ENCODE measurements at regions not wholly inside any gene's neighbourhood (a gene's known extent, or its start where the extent isn't known, plus 50 kb on each side); places are given as distances from the start of the nearest gene placed in this dataset.

GRCh38 chr12:131603106-131603938, 107.6 kb upstream of the SFSWAP start:
- Histone ChIP-seq H3K36me3 (ENCODE audit: control insufficient read depth, insufficient read depth, low read length) (no peaks in the 10 kb centered on the region), H3K27ac (ENCODE audit: low read depth, low read length) (no peak overlapping the region), H3K9me3 (ENCODE audit: control insufficient read depth, insufficient read depth, low read length) (no peaks in the 10 kb centered on the region), H3K4me1 (ENCODE audit: control insufficient read depth, insufficient read depth, low read length) (peaks cover 34% of the 10 kb centered on the region), H3K27me3 (ENCODE audit: control insufficient read depth, insufficient read depth, low read length) (no peaks in the 10 kb centered on the region), H3K4me3 (ENCODE audit: low read depth, low read length) (no peak overlapping the region)
- DNase-seq (ENCODE audit: low read depth in 4 of 6, low spot score in 6 of 6): no peak
- WGBS (ENCODE audit: insufficient coverage): 82% methylated on average over 7 of the region's 8 CpGs

- Histone ChIP-seq H3K9me3 (ENCODE audit: control insufficient read depth, insufficient read depth, low read length) (no peaks in the 10 kb centered on the region), H3K27me3 (ENCODE audit: control insufficient read depth, insufficient read depth, low read length) (no peaks in the 10 kb centered on the region), H3K4me3 (ENCODE audit: low read depth, low read length) (no peak overlapping the region), H3K36me3 (ENCODE audit: control insufficient read depth, insufficient read depth, low read length) (no peaks in the 10 kb centered on the region), H3K4me1 (ENCODE audit: control insufficient read depth, insufficient read depth, low read length) (peaks cover 29% of the 10 kb centered on the region), H3K27ac (ENCODE audit: low read depth, low read length) (no peak overlapping the region)
- DNase-seq (ENCODE audit: low read depth in 4 of 6, low spot score in 6 of 6): peak in 2 of 6 donors; percentile 64 to 74
- 25% methylated on average over 11 of the region's 21 CpGs for WGBS (ENCODE audit: insufficient coverage)
These were observed 106.7 kb upstream of the SFSWAP start for GRCh38 chr12:131603939-131604795.

GRCh38 chr12:131604859-131605258, 106.0 kb upstream of the SFSWAP start:
- 76% methylated on average over 5 of the region's 6 CpGs for WGBS (ENCODE audit: insufficient coverage)
- Histone ChIP-seq H3K36me3 (ENCODE audit: control insufficient read depth, insufficient read depth, low read length) (no peaks in the 10 kb centered on the region), H3K27me3 (ENCODE audit: control insufficient read depth, insufficient read depth, low read length) (no peaks in the 10 kb centered on the region), H3K27ac (ENCODE audit: low read depth, low read length) (no peak overlapping the region), H3K9me3 (ENCODE audit: control insufficient read depth, insufficient read depth, low read length) (no peaks in the 10 kb centered on the region), H3K4me1 (ENCODE audit: control insufficient read depth, insufficient read depth, low read length) (peaks cover 29% of the 10 kb centered on the region), H3K4me3 (ENCODE audit: low read depth, low read length) (no peak overlapping the region)
- DNase-seq (ENCODE audit: low read depth in 4 of 6, low spot score in 6 of 6): no peak

GRCh38 chr12:131605304-131605829, 105.5 kb upstream of the SFSWAP start:
- Histone ChIP-seq H3K9me3 (ENCODE audit: control insufficient read depth, insufficient read depth, low read length) (no peaks in the 10 kb centered on the region), H3K27me3 (ENCODE audit: control insufficient read depth, insufficient read depth, low read length) (no peaks in the 10 kb centered on the region), H3K4me3 (ENCODE audit: low read depth, low read length) (no peak overlapping the region), H3K4me1 (ENCODE audit: control insufficient read depth, insufficient read depth, low read length) (peaks cover 26% of the 10 kb centered on the region), H3K27ac (ENCODE audit: low read depth, low read length) (no peak overlapping the region), H3K36me3 (ENCODE audit: control insufficient read depth, insufficient read depth, low read length) (no peaks in the 10 kb centered on the region)
- no peak for DNase-seq (ENCODE audit: low read depth in 4 of 6, low spot score in 6 of 6)
- WGBS (ENCODE audit: insufficient coverage): 90% methylated on average over 5 of the region's 7 CpGs

GRCh38 chr12:131606218-131606901, 104.5 kb upstream of the SFSWAP start:
- no peaks in the 10 kb centered on the region for H3K9me3 ChIP-seq (ENCODE audit: control insufficient read depth, insufficient read depth, low read length)
- no peaks in the 10 kb centered on the region for H3K36me3 ChIP-seq (ENCODE audit: control insufficient read depth, insufficient read depth, low read length)
- WGBS (ENCODE audit: insufficient coverage): 85% methylated on average over 7 of the region's 12 CpGs
- peaks cover 22% of the 10 kb centered on the region for H3K4me1 ChIP-seq (ENCODE audit: control insufficient read depth, insufficient read depth, low read length)
- no peak overlapping the region for H3K27ac ChIP-seq (ENCODE audit: low read depth, low read length)
- no peaks in the 10 kb centered on the region for H3K27me3 ChIP-seq (ENCODE audit: control insufficient read depth, insufficient read depth, low read length)
- H3K4me3 ChIP-seq (ENCODE audit: low read depth, low read length): no peak overlapping the region
- no peak for DNase-seq (ENCODE audit: low read depth in 4 of 6, low spot score in 6 of 6)

- no peak overlapping the region for H3K4me3 ChIP-seq (ENCODE audit: low read depth, low read length)
- no peaks in the 10 kb centered on the region for H3K36me3 ChIP-seq (ENCODE audit: control insufficient read depth, insufficient read depth, low read length)
- H3K9me3 ChIP-seq (ENCODE audit: control insufficient read depth, insufficient read depth, low read length): no peaks in the 10 kb centered on the region
- 74% methylated on average over 6 of the region's 8 CpGs for WGBS (ENCODE audit: insufficient coverage)
- H3K4me1 ChIP-seq (ENCODE audit: control insufficient read depth, insufficient read depth, low read length): peaks cover 22% of the 10 kb centered on the region
- H3K27ac ChIP-seq (ENCODE audit: low read depth, low read length): no peak overlapping the region
- DNase-seq (ENCODE audit: low read depth in 4 of 6, low spot score in 6 of 6): no peak
- H3K27me3 ChIP-seq (ENCODE audit: control insufficient read depth, insufficient read depth, low read length): no peaks in the 10 kb centered on the region
These were observed 103.0 kb upstream of the SFSWAP start for GRCh38 chr12:131607658-131608447.

GRCh38 chr12:131608740-131609690, 101.9 kb upstream of the SFSWAP start:
- no peak overlapping the region for H3K4me3 ChIP-seq (ENCODE audit: low read depth, low read length)
- 28% methylated on average over 15 of the region's 27 CpGs for WGBS (ENCODE audit: insufficient coverage)
- DNase-seq (ENCODE audit: low read depth in 4 of 6, low spot score in 6 of 6): peak in 3 of 6 donors; percentile 48 to 94 (median 91)
- no peaks in the 10 kb centered on the region for H3K36me3 ChIP-seq (ENCODE audit: control insufficient read depth, insufficient read depth, low read length)
- H3K27ac ChIP-seq (ENCODE audit: low read depth, low read length): no peak overlapping the region
- no peaks in the 10 kb centered on the region for H3K9me3 ChIP-seq (ENCODE audit: control insufficient read depth, insufficient read depth, low read length)
- H3K4me1 ChIP-seq (ENCODE audit: control insufficient read depth, insufficient read depth, low read length): peaks cover 22% of the 10 kb centered on the region
- no peaks in the 10 kb centered on the region for H3K27me3 ChIP-seq (ENCODE audit: control insufficient read depth, insufficient read depth, low read length)

- H3K36me3 ChIP-seq (ENCODE audit: control insufficient read depth, insufficient read depth, low read length): no peaks in the 10 kb centered on the region
- no peak overlapping the region for H3K27ac ChIP-seq (ENCODE audit: low read depth, low read length)
- no peak overlapping the region for H3K4me3 ChIP-seq (ENCODE audit: low read depth, low read length)
- no peaks in the 10 kb centered on the region for H3K9me3 ChIP-seq (ENCODE audit: control insufficient read depth, insufficient read depth, low read length)
- 93% methylated on average over 8 of the region's 9 CpGs for WGBS (ENCODE audit: insufficient coverage)
- no peak for DNase-seq (ENCODE audit: low read depth in 4 of 6, low spot score in 6 of 6)
- no peaks in the 10 kb centered on the region for H3K27me3 ChIP-seq (ENCODE audit: control insufficient read depth, insufficient read depth, low read length)
- H3K4me1 ChIP-seq (ENCODE audit: control insufficient read depth, insufficient read depth, low read length): peaks cover 16% of the 10 kb centered on the region
These were observed 101.1 kb upstream of the SFSWAP start for GRCh38 chr12:131609762-131610161.
